Caco-2 (cell line): ENCODE measurements at regions not wholly inside any gene's neighbourhood (a gene's known extent, or its start where the extent isn't known, plus 50 kb on each side); places are given as distances from the start of the nearest gene placed in this dataset.
"Not testable (repeated sequence)": the region's sequence is repeated elsewhere in the genome, so short reads cannot be mapped to it uniquely, and the experiment has no call there.

ENCODE experiments used
- BruUV-seq: library from RNA; stranded (reverse); fragments of 400-500 nt; replicated peaks from 2 replicates; lab custom pipeline; 2021; lab: Mats Ljungman, UMichigan
- CTCF ChIA-PET: fragments of 300-600 bp; sonication (Branson Sonifier 250); formaldehyde crosslinking; loops from one replicate; lab custom pipeline; 2022; ENCODE audit warnings: antibody characterized with exemption; lab: Charles Lee
- POLR2A ChIA-PET: fragments of 300-600 bp; sonication (Branson Sonifier 250); formaldehyde crosslinking; loops from one replicate; lab custom pipeline; 2022; ENCODE audit warnings: antibody characterized with exemption; lab: Charles Lee
- DNase-seq, 2 experiments: peaks; one replicate each; pipeline versions ENCODE4 v3.0.0 to v3.0.0-alpha.2; 2020 to 2022
- H3K27me3 ChIP-seq: replicated peaks from 2 replicates; pipeline ENCODE4 v1.6.0; 2011; ENCODE audit warnings: low read length; ENCODE audit not compliant: control insufficient read depth, insufficient read depth
- H3K36me3 ChIP-seq: 2 replicates; pipeline ENCODE4 v1.5.1; 2011; ENCODE audit warnings: low read length; ENCODE audit not compliant: control insufficient read depth, insufficient read depth
- H3K4me1 ChIP-seq: fragments of 250-450 bp; sonication (Bioruptor Pico); 2 replicates; pipeline ENCODE4 v1.5.1; 2020; ENCODE audit warnings: mild to moderate bottlenecking
- H3K4me3 ChIP-seq: 2 replicates; pipeline ENCODE4 v1.5.1; 2011; ENCODE audit warnings: low read depth, mild to moderate bottlenecking, control low read depth, low read length
- H3K9me3 ChIP-seq: fragments of 250-450 bp; sonication (Bioruptor Pico); 2 replicates; pipeline ENCODE4 v1.5.1; 2020; ENCODE audit warnings: mild to moderate bottlenecking, moderate library complexity
- H3K27ac Mint-ChIP-seq: one replicate; pipeline ENCODE4 v1.8.0; 2022; ENCODE audit warnings: mixed read lengths; ENCODE audit not compliant: unreplicated experiment
- H3K27me3 Mint-ChIP-seq: one replicate; pipeline ENCODE4 v1.8.0; 2022; ENCODE audit warnings: mixed read lengths; ENCODE audit not compliant: insufficient read depth, unreplicated experiment
- H3K36me3 Mint-ChIP-seq: one replicate; pipeline ENCODE4 v1.8.0; 2022; ENCODE audit warnings: mild to moderate bottlenecking, mixed read lengths; ENCODE audit not compliant: insufficient read depth, unreplicated experiment
- H3K4me1 Mint-ChIP-seq: one replicate; pipeline ENCODE4 v1.8.0; 2022; ENCODE audit warnings: low read depth, mixed read lengths; ENCODE audit not compliant: unreplicated experiment
- H3K4me3 Mint-ChIP-seq: one replicate; pipeline ENCODE4 v1.8.0; 2022; ENCODE audit warnings: mild to moderate bottlenecking, moderate library complexity, mixed read lengths; ENCODE audit not compliant: unreplicated experiment
- H3K9me3 Mint-ChIP-seq: one replicate; pipeline ENCODE4 v1.8.0; 2022; ENCODE audit warnings: mixed read lengths; ENCODE audit not compliant: unreplicated experiment
- intact Hi-C: fragments of 100-400 bp; cut with micrococcal nuclease; formaldehyde crosslinking; loops from one replicate; pipeline ENCODE4 v1.10.0; 2022; ENCODE audit not compliant: unreplicated experiment
- TF ChIP-seq, protein P1 (sequence below), 2 experiments: fragments of 200-600 bp in 1 of 2; IDR thresholded peaks; 1 replicate in 1 of 2; 2 replicates in 1 of 2; pipeline versions ENCODE4 v1.5.1 to v1.8.0; 2011 to 2022; ENCODE audit warnings: antibody characterized with exemption in 1 of 2, control low read depth in 1 of 2, inconsistent platforms in 1 of 2, low read depth in 1 of 2, low read length in 1 of 2, mild to moderate bottlenecking in 1 of 2, moderate library complexity in 1 of 2; ENCODE audit not compliant: insufficient read depth in 1 of 2, severe bottlenecking in 1 of 2, unreplicated experiment in 1 of 2

DNA sequence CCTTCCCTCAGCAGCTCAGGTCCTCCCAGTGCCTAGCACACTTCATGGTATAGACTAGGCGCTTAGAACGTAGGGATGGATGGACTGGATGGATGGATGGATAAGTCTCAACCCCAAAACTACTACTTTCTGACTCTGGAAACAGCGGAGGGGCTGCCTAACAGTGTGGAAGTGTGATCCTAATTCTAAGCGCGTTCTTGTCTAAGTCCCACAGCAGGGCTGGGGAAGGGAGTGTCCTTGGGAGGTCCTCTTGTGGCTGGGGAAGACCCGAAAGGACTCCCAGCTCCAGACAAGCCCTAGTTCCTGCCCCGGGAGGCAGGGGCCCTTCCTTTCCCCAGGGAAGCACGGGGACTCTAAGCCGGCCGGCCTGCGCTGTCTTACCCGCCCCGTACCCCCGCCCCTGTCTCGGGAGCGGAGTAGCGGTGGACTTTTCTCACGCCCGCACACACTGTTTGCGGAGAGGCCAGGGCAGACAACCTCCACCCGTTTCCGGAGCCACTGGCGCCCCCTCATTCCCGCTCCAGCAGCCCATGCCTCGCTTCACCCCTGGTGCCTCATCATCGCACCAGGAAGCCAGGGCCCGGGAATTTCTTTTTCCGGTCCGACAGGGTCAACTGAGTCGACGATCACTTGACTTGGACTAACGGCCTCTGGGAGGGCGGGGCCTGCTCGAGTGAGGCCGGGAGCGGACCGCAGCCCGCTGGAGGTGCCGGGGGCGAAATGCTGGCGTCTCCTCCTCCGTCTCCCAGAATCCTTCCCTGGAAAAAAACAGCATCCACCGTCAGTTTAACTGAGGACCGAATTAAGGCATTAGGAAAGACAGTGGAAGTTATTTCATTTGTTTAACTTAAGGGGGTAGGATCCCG, 133.3 kb downstream of the TBC1D2B start:
- POLR2A ChIA-PET: no interaction called here
- Histone ChIP-seq H3K9me3 (no peaks in the 10 kb centered on the region), H3K27me3 (no peaks in the 10 kb centered on the region), H3K36me3 (no peaks in the 10 kb centered on the region), H3K4me3 (peak overlapping the region; percentile 33), H3K4me1 (no peaks in the 10 kb centered on the region)
- Mint-ChIP-seq H3K4me1 (no peaks in the 10 kb centered on the region), H3K36me3 (no peaks in the 10 kb centered on the region), H3K27me3 (no peaks in the 10 kb centered on the region), H3K27ac (peak overlapping the region; percentile 78), H3K4me3 (peak overlapping the region; percentile 79), H3K9me3 (no peaks in the 10 kb centered on the region)
- DNase-seq: peak; percentile 83 to 85
- intact Hi-C loops: no loop called here
- CTCF ChIA-PET: no interaction called here
- TSS peak; percentile 69 for BruUV-seq
- TF ChIP-seq, protein P1, sequence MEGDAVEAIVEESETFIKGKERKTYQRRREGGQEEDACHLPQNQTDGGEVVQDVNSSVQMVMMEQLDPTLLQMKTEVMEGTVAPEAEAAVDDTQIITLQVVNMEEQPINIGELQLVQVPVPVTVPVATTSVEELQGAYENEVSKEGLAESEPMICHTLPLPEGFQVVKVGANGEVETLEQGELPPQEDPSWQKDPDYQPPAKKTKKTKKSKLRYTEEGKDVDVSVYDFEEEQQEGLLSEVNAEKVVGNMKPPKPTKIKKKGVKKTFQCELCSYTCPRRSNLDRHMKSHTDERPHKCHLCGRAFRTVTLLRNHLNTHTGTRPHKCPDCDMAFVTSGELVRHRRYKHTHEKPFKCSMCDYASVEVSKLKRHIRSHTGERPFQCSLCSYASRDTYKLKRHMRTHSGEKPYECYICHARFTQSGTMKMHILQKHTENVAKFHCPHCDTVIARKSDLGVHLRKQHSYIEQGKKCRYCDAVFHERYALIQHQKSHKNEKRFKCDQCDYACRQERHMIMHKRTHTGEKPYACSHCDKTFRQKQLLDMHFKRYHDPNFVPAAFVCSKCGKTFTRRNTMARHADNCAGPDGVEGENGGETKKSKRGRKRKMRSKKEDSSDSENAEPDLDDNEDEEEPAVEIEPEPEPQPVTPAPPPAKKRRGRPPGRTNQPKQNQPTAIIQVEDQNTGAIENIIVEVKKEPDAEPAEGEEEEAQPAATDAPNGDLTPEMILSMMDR (IDR thresholded peaks at IDR 0.05; ENCODE audit: insufficient read depth in 1 of 2, low read depth in 1 of 2, low read length in 1 of 2, severe bottlenecking in 1 of 2, unreplicated experiment in 1 of 2): no peak

DNA sequence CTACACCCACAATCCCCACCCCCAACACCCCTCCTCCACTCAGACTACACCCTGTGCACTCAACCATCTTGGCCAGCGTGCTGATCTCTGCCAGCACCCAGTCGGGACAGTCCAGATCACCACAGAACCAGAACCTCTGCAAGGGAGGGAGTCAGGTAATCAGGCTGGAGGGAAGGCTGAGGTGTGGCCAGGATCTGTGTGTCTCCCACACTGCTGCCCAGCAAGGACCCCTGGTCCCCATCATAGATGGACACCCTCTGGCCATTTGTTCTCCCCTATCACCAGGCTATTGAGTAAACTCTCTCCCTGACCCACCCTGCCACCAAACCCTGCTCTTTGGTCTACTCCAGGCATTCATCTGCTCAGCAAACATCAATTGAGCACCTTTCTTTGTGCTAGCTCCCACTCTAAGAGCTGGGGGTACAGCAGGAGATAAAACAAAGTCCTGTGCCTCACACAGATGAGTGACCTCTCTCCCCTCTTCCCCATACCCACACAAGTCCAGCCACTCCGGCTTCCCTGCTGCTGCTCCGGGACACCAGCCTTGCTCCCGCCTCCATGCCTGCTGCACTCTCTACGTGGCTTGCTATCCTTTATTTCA, 134.8 kb downstream of the TBC1D2B start:
- Histone ChIP-seq H3K4me3 (no peak overlapping the region), H3K36me3 (no peaks in the 10 kb centered on the region), H3K4me1 (no peaks in the 10 kb centered on the region), H3K9me3 (no peaks in the 10 kb centered on the region), H3K27me3 (no peaks in the 10 kb centered on the region)
- no peak overlapping the region for H3K27ac Mint-ChIP-seq
- H3K36me3 Mint-ChIP-seq: no peaks in the 10 kb centered on the region
- TF ChIP-seq, protein P1 (IDR thresholded peaks at IDR 0.05; ENCODE audit: insufficient read depth in 1 of 2, low read depth in 1 of 2, low read length in 1 of 2, severe bottlenecking in 1 of 2, unreplicated experiment in 1 of 2): no peak
- DNase-seq: no peak
- H3K9me3 Mint-ChIP-seq: no peaks in the 10 kb centered on the region
- ChIA-PET CTCF (interaction anchor here (0.6 kb wide), 1 partner anchor 299 kb away, joined by 3 read pairs; no protein-coding TSS in a partner anchor), POLR2A (no interaction called here)
- no peaks in the 10 kb centered on the region for H3K27me3 Mint-ChIP-seq
- intact Hi-C loops: no loop called here
- BruUV-seq: no TSS peak
- no peaks in the 10 kb centered on the region for H3K4me1 Mint-ChIP-seq
- no peak overlapping the region for H3K4me3 Mint-ChIP-seq

DNA sequence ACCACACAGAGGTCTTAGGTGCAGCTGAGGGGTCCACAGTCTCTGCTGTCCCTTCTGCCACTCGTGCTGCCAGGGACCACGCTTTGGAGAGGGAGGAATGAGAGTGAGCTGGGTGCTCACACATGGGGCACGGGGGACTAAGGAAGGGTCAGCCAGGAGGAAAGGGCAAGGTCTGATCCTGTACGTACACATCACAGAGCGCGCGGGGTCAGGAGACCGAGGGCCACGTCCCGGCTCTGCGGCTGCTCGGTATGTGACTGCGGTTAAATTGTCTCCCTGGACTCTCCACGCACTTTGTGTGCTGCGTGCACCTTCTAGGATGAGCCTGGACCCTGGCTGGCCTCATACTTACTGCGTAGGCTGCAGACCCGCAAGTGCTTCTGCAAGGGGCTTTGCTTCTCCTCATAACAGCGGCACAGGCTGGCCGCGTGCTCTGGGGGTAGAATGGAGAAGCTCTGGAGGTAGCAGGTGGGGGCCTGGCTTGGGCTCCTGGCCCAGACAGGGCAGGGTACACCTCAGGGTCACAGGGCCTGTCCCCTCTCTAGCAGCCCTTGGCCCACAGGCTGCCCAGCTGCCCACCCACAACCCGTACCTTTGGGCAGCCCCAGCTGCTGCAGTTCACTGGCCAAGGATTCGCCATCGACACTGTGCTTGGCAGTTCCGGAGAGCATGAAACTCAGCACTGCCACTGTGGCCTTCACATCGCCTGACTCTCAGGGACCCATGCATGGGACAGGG, 136.3 kb downstream of the TBC1D2B start:
- H3K27me3 Mint-ChIP-seq, H3K9me3 Mint-ChIP-seq, H3K4me3 Mint-ChIP-seq, BruUV-seq, POLR2A ChIA-PET, H3K4me1 ChIP-seq, H3K36me3 Mint-ChIP-seq, intact Hi-C loops, H3K4me1 Mint-ChIP-seq, H3K4me3 ChIP-seq, H3K9me3 ChIP-seq, H3K36me3 ChIP-seq, H3K27me3 ChIP-seq, CTCF ChIA-PET, DNase-seq, H3K27ac Mint-ChIP-seq: not testable (repeated sequence)
